ENCODE measurements at regions not wholly inside any gene's neighbourhood (a gene's known extent, or its start where the extent isn't known, plus 50 kb on each side); places are given as distances from the start of the nearest gene placed in this dataset.

GRCh38 chr5:74042959-74043358, 417.0 kb downstream of the ARHGEF28 start:
- Histone ChIP-seq H3K9me3 (ENCODE audit: control insufficient read depth, low read length) (no peaks in the 10 kb centered on the region), H3K4me1 (ENCODE audit: control insufficient read depth, insufficient read depth, low read length) (no peaks in the 10 kb centered on the region), H3K4me3 (ENCODE audit: low read length) (no peak overlapping the region), H3K27me3 (ENCODE audit: control insufficient read depth, insufficient read depth) (no peaks in the 10 kb centered on the region), H3K27ac (ENCODE audit: low read length) (no peak overlapping the region)
- ATAC-seq (peak; percentile 59 to 70), DNase-seq (peak in 1 of 3 donors; percentile 39)
- 61% methylated on average over 4 of the region's 4 CpGs for WGBS
- intact Hi-C loops (cut with DNase I): no loop called here

- no peaks in the 10 kb centered on the region for H3K4me1 ChIP-seq (ENCODE audit: control insufficient read depth, insufficient read depth, low read length)
- H3K27ac ChIP-seq (ENCODE audit: low read length): no peak overlapping the region
- intact Hi-C loops (cut with DNase I): no loop called here
- no peaks in the 10 kb centered on the region for H3K27me3 ChIP-seq (ENCODE audit: control insufficient read depth, insufficient read depth)
- no peak overlapping the region for H3K4me3 ChIP-seq (ENCODE audit: low read length)
- no peak for ATAC-seq
- no peaks in the 10 kb centered on the region for H3K9me3 ChIP-seq (ENCODE audit: control insufficient read depth, low read length)
- WGBS: 87% methylated on average over 7 of the region's 7 CpGs
- no peak for DNase-seq
Measured at GRCh38 chr5:74042559-74042958, 416.6 kb downstream of the ARHGEF28 start.

GRCh38 chr5:74041913-74042312, 415.9 kb downstream of the ARHGEF28 start:
- H3K9me3 ChIP-seq (ENCODE audit: control insufficient read depth, low read length): no peaks in the 10 kb centered on the region
- H3K27me3 ChIP-seq (ENCODE audit: control insufficient read depth, insufficient read depth): no peaks in the 10 kb centered on the region
- no peak overlapping the region for H3K27ac ChIP-seq (ENCODE audit: low read length)
- H3K4me3 ChIP-seq (ENCODE audit: low read length): no peak overlapping the region
- no peak for ATAC-seq
- H3K4me1 ChIP-seq (ENCODE audit: control insufficient read depth, insufficient read depth, low read length): no peaks in the 10 kb centered on the region
- intact Hi-C loops (cut with DNase I): no loop called here
- DNase-seq: no peak

- no peak overlapping the region for H3K27ac ChIP-seq (ENCODE audit: low read length)
- no peaks in the 10 kb centered on the region for H3K9me3 ChIP-seq (ENCODE audit: control insufficient read depth, low read length)
- no peak overlapping the region for H3K4me3 ChIP-seq (ENCODE audit: low read length)
- no peaks in the 10 kb centered on the region for H3K27me3 ChIP-seq (ENCODE audit: control insufficient read depth, insufficient read depth)
- intact Hi-C loops (cut with DNase I): no loop called here
- no peaks in the 10 kb centered on the region for H3K4me1 ChIP-seq (ENCODE audit: control insufficient read depth, insufficient read depth, low read length)
- 65% methylated on average over 5 of the region's 5 CpGs for WGBS
- ATAC-seq (no peak), DNase-seq (peak in 2 of 3 donors; percentile 18 to 70)
Measured at GRCh38 chr5:74040811-74041491, 415.0 kb downstream of the ARHGEF28 start.

- Histone ChIP-seq H3K27me3 (ENCODE audit: control insufficient read depth, insufficient read depth) (no peaks in the 10 kb centered on the region), H3K27ac (ENCODE audit: low read length) (no peak overlapping the region), H3K4me1 (ENCODE audit: control insufficient read depth, insufficient read depth, low read length) (peaks cover 2% of the 10 kb centered on the region), H3K4me3 (ENCODE audit: low read length) (no peak overlapping the region), H3K9me3 (ENCODE audit: control insufficient read depth, low read length) (no peaks in the 10 kb centered on the region)
- 60% methylated on average over 2 of the region's 2 CpGs for WGBS
- DNase-seq (peak; percentile 63 to 70 (median 69)), ATAC-seq (peak; percentile 78 to 91)
- intact Hi-C loops (cut with DNase I): no loop called here
Measured at GRCh38 chr5:74040065-74040551, 414.1 kb downstream of the ARHGEF28 start.

- H3K27ac ChIP-seq (ENCODE audit: low read length): no peak overlapping the region
- no peaks in the 10 kb centered on the region for H3K27me3 ChIP-seq (ENCODE audit: control insufficient read depth, insufficient read depth)
- 90% methylated on average over 2 of the region's 2 CpGs for WGBS
- H3K9me3 ChIP-seq (ENCODE audit: control insufficient read depth, low read length): no peaks in the 10 kb centered on the region
- ATAC-seq (no peak), DNase-seq (no peak)
- intact Hi-C loops (cut with DNase I): loop anchor here in 2 of 4 donors (5.0 to 10.0 kb wide), 3 partner anchors 133 to 605 kb away; partner anchors contain the start of gene ENC1 (in 2 of the 2)
- peaks cover 2% of the 10 kb centered on the region for H3K4me1 ChIP-seq (ENCODE audit: control insufficient read depth, insufficient read depth, low read length)
- no peak overlapping the region for H3K4me3 ChIP-seq (ENCODE audit: low read length)
Measured at GRCh38 chr5:74037321-74037720, 411.3 kb downstream of the ARHGEF28 start.

- WGBS: 35% methylated on average over 6 of the region's 6 CpGs
Measured at GRCh38 chr5:74035521-74035937, 409.5 kb downstream of the ARHGEF28 start.

GRCh38 chr5:74034733-74035132, 408.7 kb downstream of the ARHGEF28 start:
- H3K4me3 ChIP-seq (ENCODE audit: low read length): no peak overlapping the region
- intact Hi-C loops (cut with DNase I): loop anchor here in 2 of 4 donors (5.0 to 10.0 kb wide), 3 partner anchors 130 to 608 kb away; partner anchors contain the start of gene ENC1 (in 2 of the 2)
- no peak for ATAC-seq

More at GRCh38 chr5:74035521-74035937, 409.5 kb downstream of the ARHGEF28 start:
- no peak overlapping the region for H3K27ac ChIP-seq (ENCODE audit: low read length)
- peak; percentile 81 to 86 for ATAC-seq
- H3K9me3 ChIP-seq (ENCODE audit: control insufficient read depth, low read length): no peaks in the 10 kb centered on the region
- intact Hi-C loops (cut with DNase I): loop anchor here in 2 of 4 donors (5.0 to 10.0 kb wide), 3 partner anchors 131 to 607 kb away; partner anchors contain the start of gene ENC1 (in 2 of the 2)
- H3K4me3 ChIP-seq (ENCODE audit: low read length): no peak overlapping the region
- H3K4me1 ChIP-seq (ENCODE audit: control insufficient read depth, insufficient read depth, low read length): peaks cover 2% of the 10 kb centered on the region
- no peaks in the 10 kb centered on the region for H3K27me3 ChIP-seq (ENCODE audit: control insufficient read depth, insufficient read depth)
- no peak for DNase-seq

GRCh38 chr5:74032617-74033016, 406.6 kb downstream of the ARHGEF28 start:
- Histone ChIP-seq H3K27ac (ENCODE audit: low read length) (no peak overlapping the region), H3K9me3 (ENCODE audit: control insufficient read depth, low read length) (no peaks in the 10 kb centered on the region), H3K4me1 (ENCODE audit: control insufficient read depth, insufficient read depth, low read length) (peaks cover 2% of the 10 kb centered on the region), H3K27me3 (ENCODE audit: control insufficient read depth, insufficient read depth) (no peaks in the 10 kb centered on the region), H3K4me3 (ENCODE audit: low read length) (no peak overlapping the region)
- 92% methylated on average over 1 of the region's 1 CpG for WGBS
- intact Hi-C loops (cut with DNase I): loop anchor here in 1 of 4 donors (10.0 kb wide), 2 partner anchors 128 to 172 kb away; no protein-coding TSS in a partner anchor
- ATAC-seq (no peak), DNase-seq (no peak)

More at GRCh38 chr5:74034733-74035132, 408.7 kb downstream of the ARHGEF28 start:
- peaks cover 2% of the 10 kb centered on the region for H3K4me1 ChIP-seq (ENCODE audit: control insufficient read depth, insufficient read depth, low read length)
- no peak for DNase-seq
- WGBS: 87% methylated on average over 11 of the region's 11 CpGs
- H3K9me3 ChIP-seq (ENCODE audit: control insufficient read depth, low read length): no peaks in the 10 kb centered on the region
- H3K27me3 ChIP-seq (ENCODE audit: control insufficient read depth, insufficient read depth): no peaks in the 10 kb centered on the region
- H3K27ac ChIP-seq (ENCODE audit: low read length): no peak overlapping the region

- no peaks in the 10 kb centered on the region for H3K27me3 ChIP-seq (ENCODE audit: control insufficient read depth, insufficient read depth)
- intact Hi-C loops (cut with DNase I): loop anchor here in 1 of 4 donors (10.0 kb wide), 2 partner anchors 127 to 173 kb away; no protein-coding TSS in a partner anchor
- no peaks in the 10 kb centered on the region for H3K9me3 ChIP-seq (ENCODE audit: control insufficient read depth, low read length)
- WGBS: 77% methylated on average over 3 of the region's 3 CpGs
- DNase-seq: no peak
- ATAC-seq: no peak
- H3K4me1 ChIP-seq (ENCODE audit: control insufficient read depth, insufficient read depth, low read length): peaks cover 2% of the 10 kb centered on the region
- no peak overlapping the region for H3K27ac ChIP-seq (ENCODE audit: low read length)
- H3K4me3 ChIP-seq (ENCODE audit: low read length): no peak overlapping the region
Measured at GRCh38 chr5:74031536-74031935, 405.5 kb downstream of the ARHGEF28 start.

GRCh38 chr5:74030821-74031220, 404.8 kb downstream of the ARHGEF28 start:
- Histone ChIP-seq H3K27me3 (ENCODE audit: control insufficient read depth, insufficient read depth) (no peaks in the 10 kb centered on the region), H3K9me3 (ENCODE audit: control insufficient read depth, low read length) (no peaks in the 10 kb centered on the region), H3K4me3 (ENCODE audit: low read length) (no peak overlapping the region), H3K27ac (ENCODE audit: low read length) (no peak overlapping the region), H3K4me1 (ENCODE audit: control insufficient read depth, insufficient read depth, low read length) (peaks cover 2% of the 10 kb centered on the region)
- DNase-seq (no peak), ATAC-seq (no peak)
- WGBS: 93% methylated on average over 5 of the region's 5 CpGs
- intact Hi-C loops (cut with DNase I): loop anchor here in 1 of 4 donors (10.0 kb wide), 2 partner anchors 126 to 174 kb away; no protein-coding TSS in a partner anchor

All from right cardiac atrium (tissue), 5 donors.